H1 (cell line): ENCODE measurements at regions not wholly inside any gene's neighbourhood (a gene's known extent, or its start where the extent isn't known, plus 50 kb on each side); places are given as distances from the start of the nearest gene placed in this dataset.

Source experiments
- CTCF ChIA-PET: fragments of 300-600 bp; sonication (Branson Sonifier 250); formaldehyde crosslinking; loops from one replicate; lab custom pipeline; 2021; ENCODE audit not compliant: partially characterized antibody; lab: Charles Lee
- POLR2A ChIA-PET: fragments of 300-600 bp; sonication (Branson Sonifier 250); formaldehyde crosslinking; loops from one replicate; lab custom pipeline; 2021; ENCODE audit warnings: inconsistent platforms; ENCODE audit not compliant: partially characterized antibody; lab: Charles Lee
- DNase-seq, 2 experiments: peaks; one replicate each; pipeline versions ENCODE4 v3.0.0 to v3.0.0-alpha.2; 2010 to 2022; ENCODE audit warnings: low spot score in 2 of 2, low read depth in 1 of 2, mixed read lengths in 1 of 2
- FAIRE-seq: peaks from 2 replicates; lab custom pipeline; 2011; peaks lifted over from hg19 to GRCh38; lab: Jason Lieb, UNC
- H2AFZ ChIP-seq: 2 replicates; pipeline ENCODE4 v1.8.1; 2012; ENCODE audit warnings: low read length, inconsistent platforms
- H2AK5ac ChIP-seq: 2 replicates; pipeline ENCODE4 v1.6.1; 2013; ENCODE audit warnings: low read depth, low read length
- H2BK120ac ChIP-seq: replicated peaks from 2 replicates; pipeline ENCODE3; 2013; ENCODE audit warnings: low read depth, low read length, inconsistent platforms
- H2BK12ac ChIP-seq: 2 replicates; pipeline ENCODE4 v1.6.1; 2013; ENCODE audit warnings: low read depth, low read length
- H2BK15ac ChIP-seq: 2 replicates; pipeline ENCODE4 v1.6.1; 2013; ENCODE audit warnings: low read length
- H2BK20ac ChIP-seq: 2 replicates; pipeline ENCODE4 v1.6.1; 2013; ENCODE audit warnings: low read length
- H2BK5ac ChIP-seq: 2 replicates; pipeline ENCODE4 v1.6.1; 2013; ENCODE audit warnings: low read depth, low read length
- H3K14ac ChIP-seq: 2 replicates; pipeline ENCODE4 v1.6.1; 2013; ENCODE audit warnings: inconsistent platforms; ENCODE audit not compliant: insufficient read length
- H3K18ac ChIP-seq: 2 replicates; pipeline ENCODE4 v1.6.1; 2013; ENCODE audit warnings: low read length; ENCODE audit errors: extremely low read depth
- H3K23ac ChIP-seq: 2 replicates; pipeline ENCODE4 v1.6.1; 2013; ENCODE audit warnings: inconsistent platforms; ENCODE audit not compliant: insufficient read length
- H3K23me2 ChIP-seq: 2 replicates; pipeline ENCODE4 v1.6.1; 2013; ENCODE audit warnings: low read depth, low read length
- H3K27ac ChIP-seq: 2 replicates; pipeline ENCODE4 v1.6.1; 2011; ENCODE audit warnings: low read depth, low read length, inconsistent platforms
- H3K27me3 ChIP-seq, 4 experiments: replicated peaks in 1 of 4; 1 replicate in 1 of 4; 2 replicates in 3 of 4; pipeline versions ENCODE4 v1.6.1 to v1.8.1; 2011 to 2013; ENCODE audit warnings: low read length in 3 of 4, mild to moderate bottlenecking in 3 of 4, inconsistent platforms in 2 of 4, mixed read lengths in 2 of 4, moderate library complexity in 1 of 4; ENCODE audit not compliant: control insufficient read depth in 3 of 4, insufficient read depth in 3 of 4; ENCODE audit errors: extremely low read depth in 1 of 4
- H3K36me3 ChIP-seq, 4 experiments: 2 replicates each; pipeline versions ENCODE4 v1.6.1 to v1.8.1; 2011 to 2013; ENCODE audit warnings: mild to moderate bottlenecking in 4 of 4, low read length in 3 of 4, moderate library complexity in 2 of 4, control low read depth in 1 of 4, inconsistent platforms in 1 of 4; ENCODE audit not compliant: insufficient read depth in 4 of 4, control insufficient read depth in 2 of 4
- H3K4ac ChIP-seq: replicated peaks from 2 replicates; pipeline ENCODE3; 2013; ENCODE audit warnings: low read length, low read depth, mixed read lengths, inconsistent platforms; ENCODE audit not compliant: insufficient read length
- H3K4me1 ChIP-seq, 4 experiments: replicated peaks in 1 of 4; 1 replicate in 1 of 4; 2 replicates in 3 of 4; pipeline versions ENCODE4 v1.6.1 to v1.8.1; 2011 to 2013; ENCODE audit warnings: low read length in 3 of 4, inconsistent platforms in 2 of 4, mixed read lengths in 1 of 4; ENCODE audit not compliant: insufficient read depth in 4 of 4, control insufficient read depth in 3 of 4
- H3K4me2 ChIP-seq, 2 experiments: 2 replicates each; pipeline versions ENCODE4 v1.6.1 to v1.8.1; 2011 to 2013; ENCODE audit warnings: low read depth in 2 of 2, low read length in 2 of 2, control low read depth in 1 of 2, inconsistent platforms in 1 of 2, mild to moderate bottlenecking in 1 of 2; ENCODE audit not compliant: insufficient read depth in 1 of 2
- H3K4me3 ChIP-seq, 4 experiments: fragments of 200-600, 300-600 bp in 1 of 4; sonication (generic), shearing (Covaris generic), sonication (Bioruptor Twin) in 1 of 4; 2 replicates each; pipeline versions ENCODE4 v1.5.1 to v1.8.1; 2011 to 2016; ENCODE audit warnings: low read length in 4 of 4, low read depth in 3 of 4, control low read depth in 2 of 4, inconsistent platforms in 2 of 4, mild to moderate bottlenecking in 2 of 4, mixed read lengths in 1 of 4, moderate library complexity in 1 of 4; ENCODE audit not compliant: insufficient read depth in 2 of 4; ENCODE audit errors: extremely low read depth in 1 of 4
- H3K56ac ChIP-seq: replicated peaks from 2 replicates; pipeline ENCODE3; 2013; ENCODE audit warnings: low read depth, mild to moderate bottlenecking, mixed read lengths, low read length, inconsistent platforms; ENCODE audit not compliant: insufficient read length
- H3K79me1 ChIP-seq: 2 replicates; pipeline ENCODE4 v1.6.1; 2013; ENCODE audit warnings: low read depth, low read length, control low read depth
- H3K79me2 ChIP-seq, 2 experiments: 2 replicates each; pipeline versions ENCODE4 v1.6.1 to v1.8.1; 2012 to 2013; ENCODE audit warnings: low read length in 2 of 2, mild to moderate bottlenecking in 2 of 2, inconsistent platforms in 1 of 2; ENCODE audit not compliant: insufficient read depth in 2 of 2, control insufficient read depth in 1 of 2
- H3K9ac ChIP-seq, 4 experiments: replicated peaks in 1 of 4; 1 replicate in 1 of 4; 2 replicates in 3 of 4; pipeline versions ENCODE4 v1.6.1 to v1.8.1; 2011 to 2013; ENCODE audit warnings: low read depth in 3 of 4, low read length in 3 of 4, control low read depth in 2 of 4, mild to moderate bottlenecking in 2 of 4, moderate library complexity in 2 of 4, inconsistent platforms in 1 of 4; ENCODE audit errors: extremely low read depth in 1 of 4
- H3K9me3 ChIP-seq, 2 experiments: 2 replicates each; pipeline versions ENCODE4 v1.6.1 to v1.8.1; 2012 to 2013; ENCODE audit warnings: mild to moderate bottlenecking in 2 of 2, moderate library complexity in 2 of 2, control low read depth in 1 of 2, inconsistent platforms in 1 of 2, low read depth in 1 of 2, low read length in 1 of 2, mixed read lengths in 1 of 2; ENCODE audit not compliant: insufficient read depth in 2 of 2
- H4K20me1 ChIP-seq, 2 experiments: replicated peaks in 1 of 2; 2 replicates each; pipeline versions ENCODE3 to v1.8.1; 2011 to 2013; ENCODE audit warnings: inconsistent platforms in 2 of 2, low read length in 2 of 2, mild to moderate bottlenecking in 1 of 2; ENCODE audit not compliant: insufficient read depth in 2 of 2, control insufficient read depth in 1 of 2
- H4K5ac ChIP-seq: 2 replicates; pipeline ENCODE4 v1.6.1; 2013; ENCODE audit warnings: low read length, low read depth, mixed read lengths, inconsistent platforms; ENCODE audit not compliant: insufficient read length
- H4K8ac ChIP-seq: 2 replicates; pipeline ENCODE4 v1.8.0; 2013; ENCODE audit warnings: mild to moderate bottlenecking, moderate library complexity, low read length, inconsistent platforms; ENCODE audit not compliant: insufficient read depth; ENCODE audit errors: extremely low read depth
- H4K91ac ChIP-seq: replicated peaks from 2 replicates; pipeline ENCODE3; 2013; ENCODE audit warnings: low read length, mixed read lengths, inconsistent platforms; ENCODE audit not compliant: insufficient read length
- ATF2 ChIP-seq: IDR thresholded peaks from 2 replicates; pipeline ENCODE4 v1.6.1; 2012; ENCODE audit warnings: low read length, inconsistent platforms
- BACH1 ChIP-seq: IDR thresholded peaks from 2 replicates; pipeline ENCODE4 v1.6.1; 2012; ENCODE audit warnings: low read length, improper control_type of control experiment
- E2F6 ChIP-seq: IDR thresholded peaks from 2 replicates; pipeline ENCODE4 v1.6.1; 2012; ENCODE audit warnings: inconsistent platforms
- EP300 ChIP-seq, 2 experiments: IDR thresholded peaks; 1 replicate in 1 of 2; 2 replicates in 1 of 2; pipeline ENCODE4 v1.6.1; 2011 to 2012; ENCODE audit warnings: low read depth in 2 of 2, low read length in 2 of 2, mild to moderate bottlenecking in 2 of 2, borderline replicate concordance in 1 of 2, inconsistent platforms in 1 of 2, moderate library complexity in 1 of 2
- EZH2 ChIP-seq: fragments of 200-600 bp; sonication (generic); IDR thresholded peaks from 2 replicates; pipeline ENCODE4 v1.7.1; 2012; ENCODE audit warnings: low read depth, mild to moderate bottlenecking, moderate library complexity, low read length, inconsistent platforms; ENCODE audit not compliant: severe bottlenecking
- NANOG ChIP-seq: IDR thresholded peaks from 2 replicates; pipeline ENCODE4 v1.6.1; 2011; ENCODE audit warnings: low read length, low read depth, mild to moderate bottlenecking, inconsistent platforms; ENCODE audit not compliant: insufficient read depth, poor library complexity, severe bottlenecking
- NRF1 ChIP-seq: IDR thresholded peaks from 2 replicates; pipeline ENCODE4 v1.6.1; 2011; ENCODE audit warnings: mild to moderate bottlenecking, low read depth, low read length, improper control_type of control experiment
- PHF8 ChIP-seq: fragments of 200-600 bp; sonication (generic); conservative IDR thresholded peaks from 2 replicates; pipeline ENCODE4 v1.7.1; 2012; ENCODE audit warnings: low read depth, mild to moderate bottlenecking, inconsistent platforms, low read length, moderate library complexity
- SAP30 ChIP-seq: fragments of 300-600 bp; sonication (generic); IDR thresholded peaks from 2 replicates; pipeline ENCODE4 v1.7.1; 2012; ENCODE audit warnings: low read length, moderate library complexity, mild to moderate bottlenecking, inconsistent platforms; ENCODE audit not compliant: insufficient read depth, insufficient replicate concordance
- SIX5 ChIP-seq: IDR thresholded peaks from 2 replicates; pipeline ENCODE4 v1.6.1; 2011; ENCODE audit warnings: mild to moderate bottlenecking, low read depth, low read length
- SP2 ChIP-seq: IDR thresholded peaks from 2 replicates; pipeline ENCODE4 v1.6.1; 2012; ENCODE audit warnings: mild to moderate bottlenecking, low read length, inconsistent platforms
- YY1 ChIP-seq: IDR thresholded peaks from 2 replicates; pipeline ENCODE4 v1.6.1; 2011; ENCODE audit warnings: low read depth, mild to moderate bottlenecking, low read length
- WGBS, 2 experiments: shearing (Covaris generic) in 1 of 2; methylation state at CpG; one replicate each; pipeline versions ENCODE4 v1.1.6 to v1.1.7; 2013 to 2015; ENCODE audit warnings: low lambda C conversion rate in 2 of 2, mixed read lengths in 2 of 2, inconsistent platforms in 1 of 2, low coverage in 1 of 2, missing lambda C conversion rate in 1 of 2; ENCODE audit not compliant: insufficient replicate concordance in 2 of 2, insufficient coverage in 1 of 2, insufficient read length in 1 of 2; ENCODE audit errors: extremely low coverage in 1 of 2, missing lambda C conversion rate in 1 of 2; 5-methylcytosine and 5-hydroxymethylcytosine counted together

- H4K5ac ChIP-seq, result no peak overlapping the region
- no peaks in the 10 kb centered on the region for H3K79me2 ChIP-seq
- H3K4ac ChIP-seq, result no peak overlapping the region
- no peak overlapping the region for H3K56ac ChIP-seq
- no peak overlapping the region for H2BK12ac ChIP-seq
- H3K23ac ChIP-seq, result no peak overlapping the region
- H2BK5ac ChIP-seq, result no peak overlapping the region
- no peaks in the 10 kb centered on the region for H3K23me2 ChIP-seq
- POLR2A ChIA-PET, result no interaction called here
- 97% methylated on average over 3 of the region's 3 CpGs; no CpG with 5 or more reads in 1 of the 2 experiments for WGBS, 2 experiments
- CTCF ChIA-PET, result interaction anchor here (1.0 kb wide), 1 partner anchor 10 kb away, joined by 3 read pairs; no protein-coding TSS in a partner anchor
- no peak overlapping the region for H2AK5ac ChIP-seq
- H3K9ac ChIP-seq, result no peak overlapping the region
- no peak overlapping the region for H2BK120ac ChIP-seq
- H3K4me2 ChIP-seq, result no peak overlapping the region
- H3K4me3 ChIP-seq, result no peak overlapping the region
- H3K9me3 ChIP-seq, result no peaks in the 10 kb centered on the region
- no peak overlapping the region for H3K27ac ChIP-seq
- H3K4me1 ChIP-seq, result no peaks in the 10 kb centered on the region; a peak in 2 of 7 replicates
- no peak for FAIRE-seq
- no peak for DNase-seq
- no peak overlapping the region for H3K14ac ChIP-seq
- no peaks in the 10 kb centered on the region for H4K20me1 ChIP-seq
- H3K27me3 ChIP-seq, result no peaks in the 10 kb centered on the region
- no peaks in the 10 kb centered on the region for H3K36me3 ChIP-seq
- no peak overlapping the region for H4K91ac ChIP-seq
- no peak overlapping the region for H2BK20ac ChIP-seq
- no peak overlapping the region for H3K18ac ChIP-seq
- H2AFZ ChIP-seq, result no peak overlapping the region
- no peak overlapping the region for H4K8ac ChIP-seq
- H2BK15ac ChIP-seq, result no peak overlapping the region
- H3K79me1 ChIP-seq, result no peaks in the 10 kb centered on the region
- TF ChIP-seq PHF8 (no peak), YY1 (no peak), SIX5 (no peak), ATF2 (no peak), NRF1 (no peak), EP300 (IDR thresholded peaks at IDR 0.05; ENCODE audit: borderline replicate concordance in 1 of 2, low read depth in 2 of 2, low read length in 2 of 2) (no peak), E2F6 (no peak), EZH2 (no peak), SP2 (no peak), SAP30 (no peak), BACH1 (no peak), NANOG (no peak)
These were observed 324.1 kb downstream of the CDH10 start for GRCh38 chr5:24320643-24321042.
